ENCODE measurements at regions not wholly inside any gene's neighbourhood (a gene's known extent, or its start where the extent isn't known, plus 50 kb on each side); places are given as distances from the start of the nearest gene placed in this dataset.
"Not testable (repeated sequence)": the region's sequence is repeated elsewhere in the genome, so short reads cannot be mapped to it uniquely, and the experiment has no call there.

- Mint-ChIP-seq H3K36me3 (ENCODE audit: low read depth) (no peaks in the 10 kb centered on the region), H3K4me3 (no peak overlapping the region), H3K27me3 (ENCODE audit: low read depth, poor library complexity) (peaks cover 19% of the 10 kb centered on the region), H3K27ac (peak overlapping the region; percentile 20), H3K4me1 (peaks cover 10% of the 10 kb centered on the region), H3K9me3 (peaks cover 4% of the 10 kb centered on the region)
- DNase-seq = no peak
- no peak for TF ChIP-seq CTCF (IDR thresholded peaks at IDR 0.05)
Measured at GRCh38 chr5:17046320-17046719, 110.2 kb upstream of the MYO10 start.

- H3K27me3 Mint-ChIP-seq (ENCODE audit: low read depth, poor library complexity) = peaks cover 22% of the 10 kb centered on the region
- TF ChIP-seq CTCF (IDR thresholded peaks at IDR 0.05) = no peak
- no peak for DNase-seq
- H3K4me3 Mint-ChIP-seq = no peak overlapping the region
- peaks cover 21% of the 10 kb centered on the region for H3K4me1 Mint-ChIP-seq
- H3K9me3 Mint-ChIP-seq = peaks cover 4% of the 10 kb centered on the region
- no peak overlapping the region for H3K27ac Mint-ChIP-seq
- H3K36me3 Mint-ChIP-seq (ENCODE audit: low read depth) = no peaks in the 10 kb centered on the region
Measured at GRCh38 chr5:17050236-17050635, 114.1 kb upstream of the MYO10 start.

- no peak for TF ChIP-seq CTCF (IDR thresholded peaks at IDR 0.05)
- peaks cover 32% of the 10 kb centered on the region for H3K4me1 Mint-ChIP-seq
- no peaks in the 10 kb centered on the region for H3K9me3 Mint-ChIP-seq
- H3K27me3 Mint-ChIP-seq (ENCODE audit: low read depth, poor library complexity) = peaks cover 7% of the 10 kb centered on the region
- H3K36me3 Mint-ChIP-seq (ENCODE audit: low read depth) = no peaks in the 10 kb centered on the region
- no peak for DNase-seq
- H3K4me3 Mint-ChIP-seq = no peak overlapping the region
- peak overlapping the region; percentile 6 for H3K27ac Mint-ChIP-seq
Measured at GRCh38 chr5:17054911-17055310, 118.8 kb upstream of the MYO10 start.

GRCh38 chr5:17056141-17056631, 120.1 kb upstream of the MYO10 start:
- no peak for DNase-seq

GRCh38 chr5:17058438-17058837, 122.3 kb upstream of the MYO10 start:
- Mint-ChIP-seq H3K27ac (no peak overlapping the region), H3K36me3 (ENCODE audit: low read depth) (no peaks in the 10 kb centered on the region), H3K4me1 (peaks cover 36% of the 10 kb centered on the region), H3K9me3 (no peaks in the 10 kb centered on the region), H3K4me3 (no peak overlapping the region), H3K27me3 (ENCODE audit: low read depth, poor library complexity) (peaks cover 7% of the 10 kb centered on the region)
- no peak for DNase-seq
- TF ChIP-seq CTCF (IDR thresholded peaks at IDR 0.05) = no peak

More at GRCh38 chr5:17056141-17056631, 120.1 kb upstream of the MYO10 start:
- peaks cover 32% of the 10 kb centered on the region for H3K4me1 Mint-ChIP-seq
- H3K27me3 Mint-ChIP-seq (ENCODE audit: low read depth, poor library complexity) = peaks cover 7% of the 10 kb centered on the region
- H3K9me3 Mint-ChIP-seq = no peaks in the 10 kb centered on the region
- no peak overlapping the region for H3K4me3 Mint-ChIP-seq
- H3K36me3 Mint-ChIP-seq (ENCODE audit: low read depth) = no peaks in the 10 kb centered on the region
- H3K27ac Mint-ChIP-seq = peak overlapping the region; percentile 41
- TF ChIP-seq CTCF (IDR thresholded peaks at IDR 0.05) = no peak

GRCh38 chr5:17061973-17062470, 125.9 kb upstream of the MYO10 start:
- Mint-ChIP-seq H3K27me3 (ENCODE audit: low read depth, poor library complexity) (peaks cover 3% of the 10 kb centered on the region), H3K27ac (no peak overlapping the region), H3K4me1 (peaks cover 31% of the 10 kb centered on the region), H3K4me3 (no peak overlapping the region), H3K9me3 (no peaks in the 10 kb centered on the region), H3K36me3 (ENCODE audit: low read depth) (no peaks in the 10 kb centered on the region)
- no peak for DNase-seq
- TF ChIP-seq CTCF (IDR thresholded peaks at IDR 0.05) = no peak

GRCh38 chr5:17062741-17063140, 126.7 kb upstream of the MYO10 start:
- H3K9me3 Mint-ChIP-seq; DNase-seq; H3K4me3 Mint-ChIP-seq; H3K36me3 Mint-ChIP-seq (ENCODE audit: low read depth); H3K27ac Mint-ChIP-seq; H3K27me3 Mint-ChIP-seq (ENCODE audit: low read depth, poor library complexity): not testable (repeated sequence)
- H3K4me1 Mint-ChIP-seq = peaks cover 24% of the 10 kb centered on the region

Measured in nephron progenitor cell (in vitro differentiated cells).